HEK293T (cell line): ENCODE measurements at regions not wholly inside any gene's neighbourhood (a gene's known extent, or its start where the extent isn't known, plus 50 kb on each side); places are given as distances from the start of the nearest gene placed in this dataset.

ENCODE experiments used
- CTCF ChIA-PET: fragments of 350-600 bp; formaldehyde crosslinking; extraction: SDS; loops from one replicate; lab custom pipeline; 2021; ENCODE audit warnings: antibody characterized with exemption, inconsistent platforms; lab: Yijun Ruan, JAX
- POLR2A ChIA-PET: fragments of 350-600 bp; formaldehyde crosslinking; extraction: SDS; loops from one replicate; lab custom pipeline; 2020; ENCODE audit warnings: antibody characterized with exemption, inconsistent platforms; lab: Yijun Ruan, JAX
- DNase-seq: peaks from one replicate; pipeline ENCODE4 v3.0.0; 2012; ENCODE audit warnings: mixed read lengths; ENCODE audit errors: extremely low spot score
- ARNT ChIP-seq: fragments of 450-650 bp; IDR thresholded peaks from 2 replicates; pipeline ENCODE4 v1.6.1; 2017; ENCODE audit warnings: mild to moderate bottlenecking
- BHLHE40 ChIP-seq: fragments of 450-650 bp; IDR thresholded peaks from 2 replicates; pipeline ENCODE4 v1.6.1; 2016; ENCODE audit warnings: mild to moderate bottlenecking, moderate library complexity, borderline replicate concordance
- CTBP1 ChIP-seq: fragments of 450-650 bp; IDR thresholded peaks from 2 replicates; pipeline ENCODE4 v1.6.1; 2016; ENCODE audit warnings: borderline replicate concordance
- ELF4 ChIP-seq: fragments of 450-650 bp; IDR thresholded peaks from 2 replicates; pipeline ENCODE4 v1.6.1; 2017; ENCODE audit warnings: antibody characterized with exemption
- FOXA1 ChIP-seq: fragments of 450-650 bp; IDR thresholded peaks from 2 replicates; pipeline ENCODE4 v1.6.1; 2016; ENCODE audit warnings: mild to moderate bottlenecking
- FOXK2 ChIP-seq: fragments of 450-650 bp; IDR thresholded peaks from 2 replicates; pipeline ENCODE4 v1.6.1; 2016; ENCODE audit warnings: mild to moderate bottlenecking
- FOXM1 ChIP-seq: fragments of 450-650 bp; IDR thresholded peaks from 2 replicates; pipeline ENCODE4 v1.6.1; 2017; ENCODE audit warnings: mild to moderate bottlenecking, borderline replicate concordance
- HDGF ChIP-seq: fragments of 450-650 bp; IDR thresholded peaks from 2 replicates; pipeline ENCODE4 v1.6.1; 2017; ENCODE audit warnings: antibody characterized with exemption, borderline replicate concordance
- L3MBTL2 ChIP-seq: fragments of 450-650 bp; conservative IDR thresholded peaks from 2 replicates; pipeline ENCODE4 v1.6.1; 2016; ENCODE audit warnings: mild to moderate bottlenecking
- LEF1 ChIP-seq: fragments of 450-650 bp; IDR thresholded peaks from 2 replicates; pipeline ENCODE4 v1.6.1; 2017; ENCODE audit warnings: mild to moderate bottlenecking, borderline replicate concordance
- NFRKB ChIP-seq: fragments of 450-650 bp; IDR thresholded peaks from 2 replicates; pipeline ENCODE4 v1.6.1; 2016; ENCODE audit warnings: mild to moderate bottlenecking, moderate library complexity
- SP1 ChIP-seq: fragments of 450-650 bp; IDR thresholded peaks from 2 replicates; pipeline ENCODE4 v1.6.1; 2017
- SUZ12 ChIP-seq: fragments of 450-650 bp; IDR thresholded peaks from 2 replicates; pipeline ENCODE4 v1.6.1; 2016; ENCODE audit warnings: mild to moderate bottlenecking
- TARDBP ChIP-seq: fragments of 450-650 bp; IDR thresholded peaks from 2 replicates; pipeline ENCODE4 v1.6.1; 2016
- ZNF384 ChIP-seq: fragments of 450-650 bp; IDR thresholded peaks from 2 replicates; pipeline ENCODE4 v1.6.1; 2016
- TF ChIP-seq, protein P1 (sequence below): fragments of 450-650 bp; IDR thresholded peaks from 2 replicates; pipeline ENCODE4 v1.6.1; 2016

GRCh38 chr3:25938566-25939325, 148.9 kb downstream of the OXSM start:
- CTCF ChIA-PET: no interaction called here
- DNase-seq: no peak
- TF ChIP-seq FOXM1 (no peak), FOXA1 (no peak), ARNT (no peak), L3MBTL2 (no peak), LEF1 (no peak), ELF4 (no peak), FOXK2 (no peak), TARDBP (no peak), NFRKB (no peak), HDGF (no peak), SP1 (no peak), BHLHE40 (no peak), SUZ12 (no peak), CTBP1 (no peak), ZNF384 (no peak)
- TF ChIP-seq, protein P1, sequence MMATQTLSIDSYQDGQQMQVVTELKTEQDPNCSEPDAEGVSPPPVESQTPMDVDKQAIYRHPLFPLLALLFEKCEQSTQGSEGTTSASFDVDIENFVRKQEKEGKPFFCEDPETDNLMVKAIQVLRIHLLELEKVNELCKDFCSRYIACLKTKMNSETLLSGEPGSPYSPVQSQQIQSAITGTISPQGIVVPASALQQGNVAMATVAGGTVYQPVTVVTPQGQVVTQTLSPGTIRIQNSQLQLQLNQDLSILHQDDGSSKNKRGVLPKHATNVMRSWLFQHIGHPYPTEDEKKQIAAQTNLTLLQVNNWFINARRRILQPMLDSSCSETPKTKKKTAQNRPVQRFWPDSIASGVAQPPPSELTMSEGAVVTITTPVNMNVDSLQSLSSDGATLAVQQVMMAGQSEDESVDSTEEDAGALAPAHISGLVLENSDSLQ: no peak
- POLR2A ChIA-PET: no interaction called here

DNA sequence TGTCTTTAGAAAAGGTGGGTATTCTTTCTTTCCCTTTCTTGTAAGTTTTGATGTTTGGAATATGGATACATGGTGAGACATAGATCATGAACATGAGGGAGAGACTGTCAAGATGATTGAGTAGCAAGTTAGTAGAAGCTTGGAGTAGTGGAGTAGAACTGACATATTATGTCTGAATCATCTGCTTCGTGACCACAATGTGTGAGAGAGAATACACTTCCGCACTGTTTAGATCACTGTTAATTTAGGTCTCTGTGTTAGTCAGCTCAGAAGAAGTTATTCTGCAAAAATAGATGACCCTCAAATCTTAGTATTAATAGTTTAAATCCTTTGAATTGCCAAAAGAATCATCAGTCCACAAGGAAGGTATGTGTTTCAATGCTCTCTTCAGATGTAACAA, 151.0 kb downstream of the OXSM start:
- ChIA-PET POLR2A (no interaction called here), CTCF (no interaction called here)
- TF ChIP-seq SUZ12: no peak
- TF ChIP-seq, protein P1: no peak
- TF ChIP-seq FOXK2: no peak
- no peak for TF ChIP-seq NFRKB
- no peak for TF ChIP-seq TARDBP
- no peak for TF ChIP-seq CTBP1
- no peak for TF ChIP-seq FOXA1
- TF ChIP-seq SP1: no peak
- TF ChIP-seq HDGF: no peak
- TF ChIP-seq L3MBTL2: no peak
- TF ChIP-seq ELF4: no peak
- no peak for TF ChIP-seq FOXM1
- DNase-seq: no peak

- ChIA-PET CTCF (no interaction called here), POLR2A (no interaction called here)
- DNase-seq: no peak
- TF ChIP-seq, protein P1: no peak
- TF ChIP-seq LEF1 (no peak), HDGF (no peak), BHLHE40 (no peak), SUZ12 (no peak), ELF4 (no peak), ZNF384 (no peak), FOXM1 (no peak), NFRKB (no peak), CTBP1 (no peak), L3MBTL2 (no peak), ARNT (no peak)
Measured at GRCh38 chr3:25944329-25944728, 154.4 kb downstream of the OXSM start.

- ChIA-PET POLR2A (no interaction called here), CTCF (no interaction called here)
- DNase-seq: no peak
- TF ChIP-seq FOXA1 (no peak), ELF4 (no peak), ARNT (no peak), FOXM1 (no peak), HDGF (no peak), L3MBTL2 (no peak), NFRKB (no peak), FOXK2 (no peak), CTBP1 (no peak)
- TF ChIP-seq, protein P1: no peak
Measured at GRCh38 chr3:25945366-25945765, 155.5 kb downstream of the OXSM start.

- CTCF ChIA-PET: no interaction called here
- DNase-seq: no peak
- no peak for TF ChIP-seq CTBP1
- TF ChIP-seq ELF4: no peak
- no peak for TF ChIP-seq HDGF
- no peak for TF ChIP-seq BHLHE40
- no peak for TF ChIP-seq SUZ12
- no peak for TF ChIP-seq FOXM1
- no peak for TF ChIP-seq FOXK2
- no peak for TF ChIP-seq L3MBTL2
- TF ChIP-seq NFRKB: no peak
- TF ChIP-seq LEF1: no peak
- no peak for TF ChIP-seq SP1
- TF ChIP-seq TARDBP: no peak
- TF ChIP-seq FOXA1: no peak
- TF ChIP-seq ZNF384: no peak
- no peak for TF ChIP-seq ARNT
- TF ChIP-seq, protein P1: no peak
- POLR2A ChIA-PET: no interaction called here
Measured at GRCh38 chr3:25945836-25946235, 155.9 kb downstream of the OXSM start.
